Endodermal cell (in vitro differentiated cells): ENCODE measurements at regions not wholly inside any gene's neighbourhood (a gene's known extent, or its start where the extent isn't known, plus 50 kb on each side); places are given as distances from the start of the nearest gene placed in this dataset.

Experiments
- DNase-seq: peaks from one replicate; pipeline ENCODE4 v3.0.0-alpha.2; 2017
- H3K27ac ChIP-seq: 2 replicates; pipeline ENCODE4 v1.5.1; 2013; ENCODE audit warnings: mild to moderate bottlenecking, low read depth, low read length, moderate library complexity
- H3K27me3 ChIP-seq: 2 replicates; pipeline ENCODE4 v1.6.1; 2013; ENCODE audit warnings: mild to moderate bottlenecking, low read length, moderate library complexity; ENCODE audit not compliant: insufficient read depth, control insufficient read depth, poor library complexity, severe bottlenecking
- H3K36me3 ChIP-seq: 2 replicates; pipeline ENCODE4 v1.7.0; 2013; ENCODE audit warnings: mild to moderate bottlenecking, low read length, moderate library complexity; ENCODE audit not compliant: control insufficient read depth, insufficient read depth
- H3K4me1 ChIP-seq: one replicate; pipeline ENCODE4 v1.7.0; 2013; ENCODE audit warnings: low read length; ENCODE audit not compliant: control insufficient read depth, insufficient read depth
- H3K4me3 ChIP-seq: 2 replicates; pipeline ENCODE4 v1.5.1; 2013; ENCODE audit warnings: mild to moderate bottlenecking, low read length, moderate library complexity
- H3K9ac ChIP-seq: 2 replicates; pipeline ENCODE4 v1.6.1; 2013; ENCODE audit warnings: mild to moderate bottlenecking, low read length, moderate library complexity; ENCODE audit not compliant: poor library complexity, severe bottlenecking; ENCODE audit errors: extremely low read depth
- H3K9me3 ChIP-seq: 2 replicates; pipeline ENCODE4 v1.6.1; 2013; ENCODE audit warnings: mild to moderate bottlenecking, low read length, moderate library complexity; ENCODE audit not compliant: control insufficient read depth
- H3K27ac Mint-ChIP-seq: 2 replicates; pipeline ENCODE4 v1.8.0; 2020; ENCODE audit warnings: mixed read lengths
- H3K27me3 Mint-ChIP-seq: 2 replicates; pipeline ENCODE4 v1.8.0; 2021; ENCODE audit warnings: mild to moderate bottlenecking, mixed read lengths; ENCODE audit not compliant: insufficient read depth
- H3K36me3 Mint-ChIP-seq: 2 replicates; pipeline ENCODE4 v1.8.0; 2020; ENCODE audit warnings: low read depth, mixed read lengths
- H3K4me1 Mint-ChIP-seq: 2 replicates; pipeline ENCODE4 v1.8.0; 2020; ENCODE audit warnings: mixed read lengths
- H3K4me3 Mint-ChIP-seq: 2 replicates; pipeline ENCODE4 v1.8.0; 2020; ENCODE audit warnings: mild to moderate bottlenecking, moderate library complexity, mixed read lengths
- H3K9me3 Mint-ChIP-seq: 2 replicates; pipeline ENCODE4 v1.8.0; 2020; ENCODE audit warnings: mild to moderate bottlenecking, mixed read lengths
- CTCF ChIP-seq: fragments of 200-600 bp; sonication (generic); conservative IDR thresholded peaks from 2 replicates; pipeline ENCODE4 v1.5.0; 2021; ENCODE audit warnings: antibody characterized with exemption, mild to moderate bottlenecking
- WGBS, 2 experiments: methylation state at CpG; one replicate each; pipeline versions ENCODE4 v1.1.5 to v1.1.7; 2013; ENCODE audit warnings: missing lambda C conversion rate in 2 of 2, mixed read lengths in 1 of 2; ENCODE audit not compliant: insufficient coverage in 1 of 2, insufficient read length in 1 of 2; 5-methylcytosine and 5-hydroxymethylcytosine counted together

DNA sequence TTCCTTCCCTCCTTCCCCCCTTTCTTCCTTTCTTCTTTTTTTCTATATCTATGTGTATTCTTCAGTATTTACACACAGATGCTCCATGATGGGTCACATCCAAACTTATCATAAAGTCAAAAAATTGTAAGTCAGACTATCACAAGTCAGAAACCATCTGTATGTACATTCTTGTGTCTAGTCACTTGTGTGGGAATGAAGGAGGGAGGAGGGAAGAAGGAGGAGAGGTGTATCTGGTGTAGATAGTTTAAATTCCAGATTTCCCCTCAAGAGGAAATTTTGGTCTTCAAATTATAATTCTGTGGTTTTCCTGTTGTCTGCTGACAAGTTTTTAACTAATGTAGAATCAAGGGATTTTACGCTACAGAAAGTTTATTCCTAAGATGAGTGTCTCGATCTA lies 287.2 kb downstream of the ETV1 start:
- no peaks in the 10 kb centered on the region for H3K9me3 ChIP-seq
- no peak for DNase-seq
- H3K9ac ChIP-seq = no peak overlapping the region
- H3K36me3 Mint-ChIP-seq = peaks cover 3% of the 10 kb centered on the region
- H3K27ac Mint-ChIP-seq = no peak overlapping the region
- 94% methylated on average over 1 of the region's 2 CpGs; no CpG with 5 or more reads in 1 of the 2 experiments for WGBS, 2 experiments
- no peak overlapping the region for H3K27ac ChIP-seq
- H3K36me3 ChIP-seq = no peaks in the 10 kb centered on the region
- peaks cover 6% of the 10 kb centered on the region for H3K9me3 Mint-ChIP-seq
- H3K4me1 ChIP-seq = no peaks in the 10 kb centered on the region
- no peak overlapping the region for H3K4me3 ChIP-seq
- no peaks in the 10 kb centered on the region for H3K27me3 Mint-ChIP-seq
- no peaks in the 10 kb centered on the region for H3K27me3 ChIP-seq
- H3K4me3 Mint-ChIP-seq = no peak overlapping the region
- no peak for TF ChIP-seq CTCF
- peaks cover 2% of the 10 kb centered on the region for H3K4me1 Mint-ChIP-seq

DNA sequence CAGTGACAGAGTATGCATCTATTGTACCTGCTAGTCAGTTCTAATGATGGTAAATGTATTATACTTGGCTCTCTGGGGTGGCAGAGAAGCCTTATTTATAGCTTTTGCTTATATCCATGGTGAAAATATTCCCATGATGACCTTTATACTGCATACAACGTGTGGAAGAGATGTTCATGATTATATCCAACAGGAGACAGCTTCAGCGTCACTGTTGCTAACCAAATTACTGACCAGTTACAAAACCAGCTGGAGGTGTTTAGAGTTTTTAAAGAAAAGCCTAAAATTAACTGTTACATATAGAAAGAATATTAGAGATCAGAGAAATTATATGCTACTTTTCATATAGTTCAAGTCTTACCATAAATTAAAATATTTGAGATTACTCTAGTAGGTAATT lies 280.8 kb downstream of the ETV1 start:
- DNase-seq = no peak
- Mint-ChIP-seq H3K36me3 (peaks cover 3% of the 10 kb centered on the region), H3K4me3 (no peak overlapping the region), H3K27ac (no peak overlapping the region), H3K27me3 (no peaks in the 10 kb centered on the region), H3K9me3 (no peaks in the 10 kb centered on the region), H3K4me1 (peaks cover 7% of the 10 kb centered on the region)
- no peaks in the 10 kb centered on the region for H3K36me3 ChIP-seq
- H3K9me3 ChIP-seq = no peaks in the 10 kb centered on the region
- no peaks in the 10 kb centered on the region for H3K4me1 ChIP-seq
- H3K9ac ChIP-seq = no peak overlapping the region
- no peak overlapping the region for H3K4me3 ChIP-seq
- H3K27me3 ChIP-seq = no peaks in the 10 kb centered on the region
- no peak overlapping the region for H3K27ac ChIP-seq
- 92% methylated on average over 2 of the region's 2 CpGs; no CpG with 5 or more reads in 1 of the 2 experiments for WGBS, 2 experiments
- no peak for TF ChIP-seq CTCF

DNA sequence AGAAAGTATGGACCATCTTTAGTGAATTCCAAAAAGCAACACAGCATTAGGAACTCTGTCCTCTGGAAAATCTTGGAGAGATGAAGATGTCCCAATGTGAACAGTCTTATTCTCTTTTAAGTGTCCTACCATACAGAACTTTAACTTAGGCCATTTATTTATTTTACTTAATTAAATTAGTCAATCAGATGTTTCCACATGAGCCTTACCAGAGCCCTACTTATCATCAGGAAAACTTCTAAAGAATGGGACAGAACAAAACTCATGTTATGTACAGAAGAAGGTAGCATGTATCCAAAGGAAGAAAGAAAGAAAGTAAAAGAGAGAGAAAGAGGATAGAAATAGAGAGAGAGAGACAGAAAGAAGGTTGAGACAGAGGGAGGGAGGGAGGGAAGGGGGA lies 276.4 kb downstream of the ETV1 start:
- no peak for TF ChIP-seq CTCF

More for the DNA sequence above, 276.4 kb downstream of the ETV1 start:
- no peak overlapping the region for H3K4me3 Mint-ChIP-seq
- H3K27ac Mint-ChIP-seq = no peak overlapping the region
- Histone ChIP-seq H3K4me3 (no peak overlapping the region), H3K9me3 (peaks cover 11% of the 10 kb centered on the region), H3K36me3 (no peaks in the 10 kb centered on the region), H3K27ac (no peak overlapping the region), H3K4me1 (no peaks in the 10 kb centered on the region), H3K9ac (no peak overlapping the region), H3K27me3 (no peaks in the 10 kb centered on the region)
- peaks cover 16% of the 10 kb centered on the region for H3K36me3 Mint-ChIP-seq
- H3K9me3 Mint-ChIP-seq = peaks cover 23% of the 10 kb centered on the region
- peaks cover 7% of the 10 kb centered on the region for H3K4me1 Mint-ChIP-seq
- H3K27me3 Mint-ChIP-seq = no peaks in the 10 kb centered on the region
- no peak for DNase-seq
